HCT116 (cell line): ENCODE measurements at regions not wholly inside any gene's neighbourhood (a gene's known extent, or its start where the extent isn't known, plus 50 kb on each side); places are given as distances from the start of the nearest gene placed in this dataset.

Source experiments
- ATAC-seq: fragments of 200-7000 bp; cut with Tn5 transposase; 2 replicates; pipeline ENCODE4 v1.9.1; 2020; ENCODE audit warnings: mild to moderate bottlenecking, moderate library complexity
- BruUV-seq: library from RNA; stranded (reverse); fragments of 400-500 nt; replicated peaks from 2 replicates; lab custom pipeline; 2021; lab: Mats Ljungman, UMichigan
- CTCF ChIA-PET: fragments of 300-600 bp; sonication (Branson Sonifier 250); formaldehyde crosslinking; loops from one replicate; lab custom pipeline; 2021; ENCODE audit warnings: antibody characterized with exemption; lab: Charles Lee
- POLR2A ChIA-PET: fragments of 300-600, 350-600 bp; sonication (Branson Sonifier 250); formaldehyde crosslinking; loops from one replicate; lab custom pipeline; 2021; ENCODE audit warnings: antibody characterized with exemption; lab: Charles Lee
- RAD21 ChIA-PET, 2 experiments: fragments of 300-600 bp; sonication (Branson Sonifier 250); formaldehyde crosslinking; loops; one replicate each; lab custom pipeline; 2023; ENCODE audit warnings: low total read pairs in 2 of 2; ENCODE audit not compliant: uncharacterized antibody in 2 of 2, unreplicated experiment in 2 of 2, low non-redundant PET in 1 of 2; lab: Charles Lee
- DNase-seq: peaks from one replicate; pipeline ENCODE4 v3.0.0-alpha.2; 2010; ENCODE audit warnings: low read depth, low spot score
- H2AFZ ChIP-seq: fragments of 200-600 bp; shearing (Covaris generic), sonication (generic); 2 replicates; pipeline ENCODE4 v1.6.1; 2017; ENCODE audit warnings: low read depth, mixed run types, mixed read lengths, antibody characterized with exemption, low read length; ENCODE audit not compliant: poor library complexity, severe bottlenecking
- H3K27ac ChIP-seq: 2 replicates; pipeline ENCODE4 v1.5.1; 2012; ENCODE audit warnings: low read depth, low read length
- H3K27me3 ChIP-seq: fragments of 200-600 bp; sonication (generic); 2 replicates; pipeline ENCODE4 v1.6.1; 2016; ENCODE audit warnings: mixed run types, low read length, mixed read lengths; ENCODE audit not compliant: insufficient read depth
- H3K36me3 ChIP-seq, 2 experiments: fragments of 200-500 bp in 1 of 2; fragments of 200-600 bp in 1 of 2; sonication (Bioruptor generic) in 1 of 2; sonication (generic) in 1 of 2; 2 replicates each; pipeline versions ENCODE4 v1.5.1 to v1.6.1; 2014 to 2016; ENCODE audit warnings: low read length in 2 of 2, inconsistent platforms in 1 of 2, mixed read lengths in 1 of 2, mixed run types in 1 of 2; ENCODE audit not compliant: insufficient read depth in 2 of 2, control insufficient read depth in 1 of 2
- H3K4me1 ChIP-seq, 2 experiments: fragments of 200-600 bp in 1 of 2; sonication (generic) in 1 of 2; 2 replicates each; pipeline versions ENCODE4 v1.5.1 to v1.6.1; 2012 to 2017; ENCODE audit warnings: low read length in 2 of 2, inconsistent platforms in 1 of 2, mild to moderate bottlenecking in 1 of 2, mixed read lengths in 1 of 2, mixed run types in 1 of 2, moderate library complexity in 1 of 2; ENCODE audit not compliant: insufficient read depth in 2 of 2, control insufficient read depth in 1 of 2
- H3K4me2 ChIP-seq: fragments of 200-600 bp; sonication (generic); 2 replicates; pipeline ENCODE4 v1.6.1; 2017; ENCODE audit warnings: mixed run types, low read length, mixed read lengths
- H3K4me3 ChIP-seq, 2 experiments: fragments of 200-600 bp in 1 of 2; sonication (generic) in 1 of 2; replicated peaks in 1 of 2; 2 replicates each; pipeline ENCODE4 v1.5.1; 2011 to 2016; ENCODE audit warnings: low read length in 2 of 2, control low read depth in 1 of 2, low read depth in 1 of 2, mild to moderate bottlenecking in 1 of 2, mixed read lengths in 1 of 2, mixed run types in 1 of 2
- H3K79me2 ChIP-seq: fragments of 200-600 bp; sonication (generic); 2 replicates; pipeline ENCODE4 v1.6.1; 2017; ENCODE audit warnings: mild to moderate bottlenecking, mixed run types, low read length, moderate library complexity, mixed read lengths; ENCODE audit not compliant: insufficient read depth
- H3K9ac ChIP-seq: fragments of 200-600 bp; sonication (generic); 2 replicates; pipeline ENCODE4 v1.6.1; 2016; ENCODE audit warnings: low read length, mixed read lengths
- H3K9me2 ChIP-seq: fragments of 200-600 bp; sonication (generic), shearing (Covaris generic); 2 replicates; pipeline ENCODE4 v1.6.1; 2017; ENCODE audit warnings: mixed run types, mild to moderate bottlenecking, moderate library complexity; ENCODE audit not compliant: insufficient read depth
- H3K9me3 ChIP-seq, 2 experiments: fragments of 200-500 bp in 1 of 2; fragments of 200-600 bp in 1 of 2; sonication (Bioruptor generic) in 1 of 2; sonication (generic) in 1 of 2; 2 replicates each; pipeline ENCODE4 v1.6.1; 2014 to 2017; ENCODE audit warnings: low read length in 2 of 2, mixed read lengths in 2 of 2, inconsistent platforms in 1 of 2, low read depth in 1 of 2, mild to moderate bottlenecking in 1 of 2, mixed run types in 1 of 2, moderate library complexity in 1 of 2; ENCODE audit not compliant: control insufficient read depth in 1 of 2, insufficient read depth in 1 of 2
- H4K20me1 ChIP-seq: fragments of 200-600 bp; sonication (generic), shearing (Covaris generic); 2 replicates; pipeline ENCODE4 v1.6.1; 2017; ENCODE audit warnings: mixed run types, mild to moderate bottlenecking, moderate library complexity; ENCODE audit not compliant: insufficient read depth
- ATF3 ChIP-seq: IDR thresholded peaks from 2 replicates; pipeline ENCODE4 v1.6.1; 2012
- CBX3 ChIP-seq: IDR thresholded peaks from 2 replicates; pipeline ENCODE4 v1.6.1; 2012; ENCODE audit warnings: low read depth
- CEBPB ChIP-seq: IDR thresholded peaks from 2 replicates; pipeline ENCODE4 v1.6.1; 2012; ENCODE audit warnings: low read depth
- EGR1 ChIP-seq: IDR thresholded peaks from 2 replicates; pipeline ENCODE4 v1.6.1; 2012; ENCODE audit warnings: low read depth
- EZH2 ChIP-seq: fragments of 200-600 bp; sonication (generic); IDR thresholded peaks from 2 replicates; pipeline ENCODE4 v1.6.1; 2017; ENCODE audit warnings: antibody characterized with exemption, mixed run types
- EZH2phosphoT487 ChIP-seq: fragments of 200-600 bp; IDR thresholded peaks from 2 replicates; pipeline ENCODE4 v1.6.1; 2018; ENCODE audit warnings: antibody characterized with exemption, borderline replicate concordance
- FOSL1 ChIP-seq: IDR thresholded peaks from 2 replicates; pipeline ENCODE4 v1.6.1; 2012; ENCODE audit warnings: low read depth
- JUND ChIP-seq: IDR thresholded peaks from 2 replicates; pipeline ENCODE4 v1.6.1; 2012
- POLR2AphosphoS5 ChIP-seq: IDR thresholded peaks from 2 replicates; pipeline ENCODE4 v1.6.1; 2011; ENCODE audit warnings: mild to moderate bottlenecking, low read depth, low read length, moderate library complexity
- RAD21 ChIP-seq: IDR thresholded peaks from 2 replicates; pipeline ENCODE4 v1.6.1; 2012; ENCODE audit warnings: low read depth, mild to moderate bottlenecking
- REST ChIP-seq: IDR thresholded peaks from 2 replicates; pipeline ENCODE4 v1.6.1; 2012; ENCODE audit warnings: low read depth
- YY1 ChIP-seq: IDR thresholded peaks from 2 replicates; pipeline ENCODE4 v1.6.1; 2011; ENCODE audit warnings: low read length, low read depth, moderate library complexity, mild to moderate bottlenecking; ENCODE audit not compliant: insufficient replicate concordance; ENCODE audit errors: extremely low read depth
- ZBTB33 ChIP-seq: IDR thresholded peaks from 2 replicates; pipeline ENCODE4 v1.6.1; 2011; ENCODE audit warnings: mild to moderate bottlenecking, low read length, moderate library complexity; ENCODE audit not compliant: insufficient replicate concordance; ENCODE audit errors: extremely low read depth
- ZFX ChIP-seq: fragments of 450-650 bp; IDR thresholded peaks from 2 replicates; pipeline ENCODE4 v1.6.1; 2017
- ZNF274 ChIP-seq: fragments of 200-500 bp; sonication (Bioruptor generic); IDR thresholded peaks from 2 replicates; pipeline ENCODE4 v1.6.1; 2014; ENCODE audit warnings: mild to moderate bottlenecking, low read depth, low read length, inconsistent platforms
- intact Hi-C: fragments of 100-400 bp; cut with micrococcal nuclease; formaldehyde crosslinking; loops from 2 replicates; pipeline ENCODE4 v1.10.0; 2022
- TF ChIP-seq, protein P1 (sequence below): IDR thresholded peaks from 2 replicates; pipeline ENCODE4 v1.6.1; 2012

- Histone ChIP-seq H3K4me1 (peaks cover 4 to 7% of the 10 kb centered on the region in 2 experiments; a peak in 3 of 4 replicates), H3K79me2 (no peaks in the 10 kb centered on the region), H3K9me2 (0 out of 2 replicates have a peak, but pooled peaks cover 3% of the 10 kb centered on the region), H3K27ac (no peak overlapping the region), H3K4me2 (no peak overlapping the region), H2AFZ (no peak overlapping the region), H3K27me3 (no peaks in the 10 kb centered on the region), H3K9ac (no peak overlapping the region), H3K9me3 (no peaks in the 10 kb centered on the region), H3K36me3 (no peaks in the 10 kb centered on the region), H4K20me1 (no peaks in the 10 kb centered on the region), H3K4me3 (no peak overlapping the region)
- RAD21 ChIA-PET: no interaction called here
- CTCF ChIA-PET: no interaction called here
- no peak for ATAC-seq
- no peak for DNase-seq
- no TSS peak for BruUV-seq
- intact Hi-C loops: no loop called here
- TF ChIP-seq CEBPB (no peak), EGR1 (no peak), ATF3 (no peak), EZH2phosphoT487 (no peak), RAD21 (no peak), POLR2AphosphoS5 (no peak), REST (no peak), YY1 (no peak), FOSL1 (no peak), CBX3 (no peak), ZNF274 (no peak), ZBTB33 (no peak), EZH2 (no peak), ZFX (no peak), JUND (no peak)
- TF ChIP-seq, protein P1, sequence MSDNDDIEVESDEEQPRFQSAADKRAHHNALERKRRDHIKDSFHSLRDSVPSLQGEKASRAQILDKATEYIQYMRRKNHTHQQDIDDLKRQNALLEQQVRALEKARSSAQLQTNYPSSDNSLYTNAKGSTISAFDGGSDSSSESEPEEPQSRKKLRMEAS: no peak
- POLR2A ChIA-PET: no interaction called here
These were observed 568.3 kb downstream of the KIF20B start for GRCh38 chr10:90269699-90270098.
